Activated CD8-positive, alpha-beta memory T cell treated with anti-CD3 and anti-CD28 coated beads for 1 hour (primary cell): ENCODE measurements at regions not wholly inside any gene's neighbourhood (a gene's known extent, or its start where the extent isn't known, plus 50 kb on each side); places are given as distances from the start of the nearest gene placed in this dataset.
"Not testable (repeated sequence)": the region's sequence is repeated elsewhere in the genome, so short reads cannot be mapped to it uniquely, and the experiment has no call there.

Source experiments
- DNase-seq, 2 donors: peaks; one replicate each; pipeline ENCODE4 v3.0.0-alpha.2; 2020; ENCODE audit warnings: low read depth in 1 of 2; ENCODE audit errors: extremely low read depth in 1 of 2

GRCh38 chr1:220942278-220942677, 63.0 kb downstream of the HLX start:
- no peak for DNase-seq

- DNase-seq, result not testable (repeated sequence)
These were observed 63.7 kb downstream of the HLX start for GRCh38 chr1:220942914-220943313.

- DNase-seq, result no peak
These were observed 64.2 kb downstream of the HLX start for GRCh38 chr1:220943319-220943996.

- DNase-seq, result no peak
These were observed 71.3 kb downstream of the HLX start for GRCh38 chr1:220950576-220950975.

GRCh38 chr1:220952961-220953643, 73.9 kb downstream of the HLX start:
- no peak for DNase-seq

GRCh38 chr1:220954321-220955075, 75.3 kb downstream of the HLX start:
- no peak for DNase-seq

- no peak for DNase-seq
These were observed 75.9 kb downstream of the HLX start for GRCh38 chr1:220955116-220955515.

GRCh38 chr1:220956501-220957232, 77.4 kb downstream of the HLX start:
- no peak for DNase-seq

GRCh38 chr1:220957233-220957605, 78.0 kb downstream of the HLX start:
- no peak for DNase-seq

- no peak for DNase-seq
These were observed 79.0 kb downstream of the HLX start for GRCh38 chr1:220958234-220958633.

- DNase-seq, result no peak
These were observed 82.9 kb downstream of the HLX start for GRCh38 chr1:220962031-220962751.

GRCh38 chr1:220966041-220966440, 86.8 kb downstream of the HLX start:
- DNase-seq, result no peak

GRCh38 chr1:220966473-220966872, 87.2 kb downstream of the HLX start:
- no peak for DNase-seq

- DNase-seq, result no peak
These were observed 87.8 kb downstream of the HLX start for GRCh38 chr1:220966881-220967611.

GRCh38 chr1:220967911-220968310, 88.7 kb downstream of the HLX start:
- DNase-seq, result no peak

- not testable (repeated sequence) for DNase-seq
These were observed 90.0 kb downstream of the HLX start for GRCh38 chr1:220969281-220969680.

- no peak for DNase-seq
These were observed 91.1 kb downstream of the HLX start for GRCh38 chr1:220970311-220970710.

GRCh38 chr1:220971221-220971620, 92.0 kb downstream of the HLX start:
- no peak for DNase-seq

GRCh38 chr1:220974431-220974830, 95.2 kb downstream of the HLX start:
- DNase-seq, result no peak

GRCh38 chr1:220976390-220976789, 97.1 kb downstream of the HLX start:
- no peak for DNase-seq
